Esophagus mucosa (tissue), 1 donor: ENCODE measurements at regions not wholly inside any gene's neighbourhood (a gene's known extent, or its start where the extent isn't known, plus 50 kb on each side); places are given as distances from the start of the nearest gene placed in this dataset.
"Not testable (repeated sequence)": the region's sequence is repeated elsewhere in the genome, so short reads cannot be mapped to it uniquely, and the experiment has no call there.

Source experiments
- ATAC-seq: fragments of 200-7000 bp; cut with Tn5 transposase; one replicate; pipeline ENCODE4 v1.9.1; 2020
- donor health status: DM: yes; HTN: yes; CAD: no.

- no peak for ATAC-seq
Measured at GRCh38 chr12:61521258-61521657, 738.9 kb upstream of the USP15 start.

GRCh38 chr12:61523276-61523992 is 736.8 kb upstream of the USP15 start:
- no peak for ATAC-seq

DNA sequence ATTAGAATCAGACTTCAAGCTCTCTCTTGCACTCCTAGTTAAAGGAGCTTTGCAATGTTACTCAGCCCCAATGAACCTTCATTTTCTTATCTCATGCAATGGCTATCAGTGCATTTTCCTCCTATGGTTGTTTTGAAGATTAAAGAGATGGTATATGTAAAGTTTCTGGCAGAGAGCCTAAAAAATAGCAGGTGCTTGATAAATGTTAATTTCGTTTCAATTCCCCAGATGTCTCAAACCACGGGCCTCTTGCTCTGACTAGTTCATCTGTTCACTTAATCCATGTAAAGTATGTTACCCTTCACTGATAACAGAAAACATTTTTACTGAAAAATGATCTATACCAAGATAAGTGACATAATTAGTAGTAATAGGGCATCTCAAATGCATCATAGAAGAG is 735.4 kb upstream of the USP15 start:
- no peak for ATAC-seq

- no peak for ATAC-seq
Measured at GRCh38 chr12:61525331-61525730, 734.9 kb upstream of the USP15 start.

DNA sequence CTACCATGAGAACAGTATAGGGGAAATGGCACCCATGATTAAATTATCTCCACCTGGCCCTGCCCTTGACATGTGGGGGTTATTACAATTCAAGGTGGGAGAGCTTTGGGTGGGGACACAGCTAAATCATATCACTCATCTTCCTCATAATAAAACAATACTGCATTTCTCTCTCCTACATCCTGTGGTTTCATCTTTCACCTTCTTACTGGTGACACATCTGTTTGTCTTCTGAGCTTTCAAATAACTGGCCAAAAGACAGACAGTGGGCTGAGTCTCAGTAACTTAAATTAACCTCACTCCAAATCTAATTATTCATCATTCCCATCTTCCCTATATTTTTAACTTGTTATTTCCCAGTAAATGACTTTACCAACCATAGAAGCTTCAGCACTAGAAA is 729.7 kb upstream of the USP15 start:
- ATAC-seq: no peak

DNA sequence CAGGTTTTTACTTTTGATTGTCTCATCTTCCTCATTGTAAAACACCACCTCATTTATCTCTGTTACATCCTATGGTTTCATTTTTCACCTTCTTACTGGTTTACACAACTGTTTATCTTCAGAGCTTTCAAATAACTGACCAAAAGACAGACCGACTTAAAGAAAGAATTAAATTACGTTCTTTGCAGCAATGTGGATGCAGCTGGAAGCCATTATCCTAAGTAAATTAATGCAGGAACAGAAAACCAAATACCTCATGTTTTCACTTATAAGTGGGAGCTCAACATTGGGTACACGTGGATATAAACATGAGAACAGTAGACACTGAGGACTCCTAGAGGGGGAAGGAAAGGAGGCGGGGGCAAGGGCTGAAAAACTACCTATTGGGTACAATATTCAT is 729.0 kb upstream of the USP15 start:
- no peak for ATAC-seq

GRCh38 chr12:61536117-61536516 is 724.1 kb upstream of the USP15 start:
- ATAC-seq: no peak

- ATAC-seq: no peak
Measured at GRCh38 chr12:61536525-61536924, 723.7 kb upstream of the USP15 start.

- ATAC-seq: no peak
Measured at GRCh38 chr12:61538951-61539350, 721.3 kb upstream of the USP15 start.

- ATAC-seq: no peak
Measured at GRCh38 chr12:61542551-61542950, 717.7 kb upstream of the USP15 start.

- ATAC-seq: no peak
Measured at GRCh38 chr12:61546296-61546695, 713.9 kb upstream of the USP15 start.

- ATAC-seq: no peak
Measured at GRCh38 chr12:61553091-61553490, 707.1 kb upstream of the USP15 start.

DNA sequence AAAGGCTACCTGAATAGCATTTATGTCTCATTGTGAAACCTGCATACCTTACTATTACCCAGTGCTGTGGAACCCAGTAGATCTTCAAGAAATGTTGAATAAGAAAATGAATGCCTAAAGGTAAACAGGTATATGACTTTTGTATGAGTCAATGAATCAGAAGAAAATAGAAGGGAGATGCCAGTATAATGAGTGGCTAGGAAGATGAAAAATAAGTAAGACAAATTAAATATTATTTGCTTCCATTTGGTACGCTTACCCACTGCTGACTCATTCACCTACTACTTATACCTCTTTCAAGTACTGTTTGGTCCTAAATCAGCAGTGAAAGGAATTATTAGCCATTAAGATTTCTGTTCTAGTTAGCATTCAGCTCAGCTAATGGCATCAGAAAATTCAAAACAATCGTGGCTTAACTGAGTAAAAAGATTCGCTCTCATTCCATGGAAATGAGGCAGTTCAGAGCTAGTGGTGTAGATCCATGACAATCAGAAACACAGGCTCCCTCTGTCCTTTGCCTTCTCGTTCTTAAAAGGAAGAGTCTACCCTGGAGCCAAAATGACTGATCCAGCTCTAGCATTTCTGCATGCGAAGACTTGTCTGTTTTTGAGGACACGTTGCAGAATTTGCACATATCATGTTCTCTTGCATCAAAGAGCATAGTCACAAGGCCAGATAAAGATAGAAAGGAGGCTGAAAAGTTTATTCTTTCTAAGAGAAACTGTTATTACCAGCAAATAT is 705.8 kb upstream of the USP15 start:
- ATAC-seq: no peak

- no peak for ATAC-seq
Measured at GRCh38 chr12:61563665-61564450, 696.3 kb upstream of the USP15 start.

DNA sequence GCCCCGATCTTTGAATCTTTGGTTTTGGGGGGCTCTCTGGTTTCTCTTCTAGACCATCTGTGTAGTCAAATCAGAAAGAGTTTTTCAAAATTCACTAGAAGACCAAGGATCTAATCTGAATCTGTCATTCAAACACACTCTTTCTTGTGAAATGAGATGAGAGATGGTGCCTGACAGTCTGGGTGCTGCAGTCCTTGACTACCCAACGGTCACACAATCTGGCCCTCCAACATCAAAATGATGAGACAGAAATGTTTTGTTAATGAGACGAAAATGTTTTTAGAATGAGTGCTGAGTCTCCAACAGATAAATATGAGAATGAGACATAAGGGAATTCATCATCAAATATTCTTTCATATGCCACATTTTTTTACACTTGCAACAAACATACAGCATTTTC is 695.7 kb upstream of the USP15 start:
- no peak for ATAC-seq

- ATAC-seq: no peak
Measured at GRCh38 chr12:61566183-61566582, 694.0 kb upstream of the USP15 start.

DNA sequence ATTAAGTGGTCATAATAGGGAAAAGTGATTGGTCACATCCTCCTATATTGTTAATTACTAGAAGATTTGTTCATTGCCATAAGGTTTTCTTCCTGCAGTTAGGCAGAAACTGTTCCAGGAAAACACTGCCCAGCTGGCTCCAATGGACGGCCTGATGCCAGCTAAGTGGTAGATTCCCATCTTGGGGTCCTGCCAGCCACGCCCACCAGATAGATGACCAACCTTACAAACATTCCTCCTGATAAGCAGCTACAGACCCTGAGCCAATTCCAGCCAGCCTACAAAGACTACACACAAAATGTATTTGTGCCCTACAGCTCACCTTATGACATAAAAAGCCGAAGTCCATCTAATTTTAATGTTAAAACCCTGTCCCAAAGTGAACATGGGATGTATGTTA is 685.9 kb upstream of the USP15 start:
- ATAC-seq: no peak

GRCh38 chr12:61584943-61585342 is 675.3 kb upstream of the USP15 start:
- ATAC-seq: no peak

GRCh38 chr12:61590864-61591263 is 669.3 kb upstream of the USP15 start:
- ATAC-seq: not testable (repeated sequence)

GRCh38 chr12:61610143-61610542 is 650.1 kb upstream of the USP15 start:
- no peak for ATAC-seq

- ATAC-seq: no peak
Measured at GRCh38 chr12:61629702-61630101, 630.5 kb upstream of the USP15 start.

DNA sequence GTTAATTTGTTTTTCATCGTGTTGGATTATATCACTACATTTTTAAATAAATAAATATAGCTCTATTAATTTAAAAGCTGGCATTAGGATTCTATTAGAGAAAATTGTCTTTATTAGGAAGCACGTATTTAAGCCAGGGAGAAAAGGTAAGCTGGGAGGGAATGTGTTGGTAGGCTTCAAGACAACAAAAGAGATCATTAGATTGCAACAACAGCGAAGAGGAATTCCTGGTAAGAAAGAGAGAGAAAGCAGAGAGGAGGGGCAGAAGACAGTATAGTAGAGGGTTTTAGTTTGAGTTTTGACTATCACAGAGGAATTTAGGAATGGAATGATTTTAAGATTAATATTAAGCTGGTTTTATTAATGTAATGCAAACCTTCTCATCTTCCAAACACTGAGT is 613.6 kb upstream of the USP15 start:
- ATAC-seq: no peak

- no peak for ATAC-seq
Measured at GRCh38 chr12:61647566-61647965, 612.6 kb upstream of the USP15 start.

DNA sequence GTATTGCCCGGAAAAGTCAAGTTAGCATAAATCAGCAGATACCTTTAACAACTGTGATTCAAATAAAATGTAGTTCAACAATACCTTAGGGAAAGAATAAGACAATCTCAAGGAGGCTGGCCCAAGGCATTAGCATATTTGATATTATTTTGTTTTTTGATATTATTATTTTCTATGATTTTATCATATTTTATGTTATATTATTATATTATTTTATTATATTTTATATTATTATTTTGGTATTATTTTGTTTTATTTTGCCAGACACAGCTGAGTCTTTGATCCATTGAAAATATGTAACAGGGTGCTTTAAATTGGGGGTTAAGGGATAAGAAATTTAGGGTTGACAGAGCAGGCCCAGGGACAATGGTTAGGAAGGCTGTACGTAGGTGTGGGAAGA is 607.9 kb upstream of the USP15 start:
- no peak for ATAC-seq
